ENCODE measurements at regions not wholly inside any gene's neighbourhood (a gene's known extent, or its start where the extent isn't known, plus 50 kb on each side); places are given as distances from the start of the nearest gene placed in this dataset.

- TF ChIP-seq, protein P1, sequence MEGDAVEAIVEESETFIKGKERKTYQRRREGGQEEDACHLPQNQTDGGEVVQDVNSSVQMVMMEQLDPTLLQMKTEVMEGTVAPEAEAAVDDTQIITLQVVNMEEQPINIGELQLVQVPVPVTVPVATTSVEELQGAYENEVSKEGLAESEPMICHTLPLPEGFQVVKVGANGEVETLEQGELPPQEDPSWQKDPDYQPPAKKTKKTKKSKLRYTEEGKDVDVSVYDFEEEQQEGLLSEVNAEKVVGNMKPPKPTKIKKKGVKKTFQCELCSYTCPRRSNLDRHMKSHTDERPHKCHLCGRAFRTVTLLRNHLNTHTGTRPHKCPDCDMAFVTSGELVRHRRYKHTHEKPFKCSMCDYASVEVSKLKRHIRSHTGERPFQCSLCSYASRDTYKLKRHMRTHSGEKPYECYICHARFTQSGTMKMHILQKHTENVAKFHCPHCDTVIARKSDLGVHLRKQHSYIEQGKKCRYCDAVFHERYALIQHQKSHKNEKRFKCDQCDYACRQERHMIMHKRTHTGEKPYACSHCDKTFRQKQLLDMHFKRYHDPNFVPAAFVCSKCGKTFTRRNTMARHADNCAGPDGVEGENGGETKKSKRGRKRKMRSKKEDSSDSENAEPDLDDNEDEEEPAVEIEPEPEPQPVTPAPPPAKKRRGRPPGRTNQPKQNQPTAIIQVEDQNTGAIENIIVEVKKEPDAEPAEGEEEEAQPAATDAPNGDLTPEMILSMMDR (IDR thresholded peaks at IDR 0.05; ENCODE audit: low read length): no peak
- no peak for TF ChIP-seq EZH2 (optimal IDR thresholded peaks at IDR 0.05; ENCODE audit: low read depth, low read length)
- TF ChIP-seq EZH2phosphoT487 (IDR thresholded peaks at IDR 0.05; ENCODE audit: low read length): no peak
These were observed 208.7 kb downstream of the PRL start for GRCh38 chr6:22087960-22088706.

All from MM.1S (cell line).